ENCODE measurements at regions not wholly inside any gene's neighbourhood (a gene's known extent, or its start where the extent isn't known, plus 50 kb on each side); places are given as distances from the start of the nearest gene placed in this dataset.

DNA sequence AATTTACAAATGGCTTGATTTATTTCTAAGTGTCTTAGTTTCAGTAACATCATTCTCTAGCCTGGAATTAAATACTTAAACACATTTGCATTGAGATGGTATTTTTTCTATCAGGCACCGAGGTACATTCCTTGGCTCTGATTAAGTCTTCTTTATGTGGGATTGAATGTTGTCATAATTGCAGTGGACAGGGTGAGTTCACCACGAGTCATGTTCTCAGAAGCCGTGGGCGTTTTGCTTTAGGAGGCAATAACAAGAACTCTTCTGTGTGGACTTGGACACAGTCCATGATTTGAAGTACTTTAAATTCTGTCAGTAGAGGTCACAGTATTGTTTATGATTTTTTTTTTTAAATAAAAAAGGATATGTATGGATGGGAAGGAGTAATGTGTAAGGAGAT lies 57.1 kb upstream of the EFHC2 start:
- TF ChIP-seq, protein P1, sequence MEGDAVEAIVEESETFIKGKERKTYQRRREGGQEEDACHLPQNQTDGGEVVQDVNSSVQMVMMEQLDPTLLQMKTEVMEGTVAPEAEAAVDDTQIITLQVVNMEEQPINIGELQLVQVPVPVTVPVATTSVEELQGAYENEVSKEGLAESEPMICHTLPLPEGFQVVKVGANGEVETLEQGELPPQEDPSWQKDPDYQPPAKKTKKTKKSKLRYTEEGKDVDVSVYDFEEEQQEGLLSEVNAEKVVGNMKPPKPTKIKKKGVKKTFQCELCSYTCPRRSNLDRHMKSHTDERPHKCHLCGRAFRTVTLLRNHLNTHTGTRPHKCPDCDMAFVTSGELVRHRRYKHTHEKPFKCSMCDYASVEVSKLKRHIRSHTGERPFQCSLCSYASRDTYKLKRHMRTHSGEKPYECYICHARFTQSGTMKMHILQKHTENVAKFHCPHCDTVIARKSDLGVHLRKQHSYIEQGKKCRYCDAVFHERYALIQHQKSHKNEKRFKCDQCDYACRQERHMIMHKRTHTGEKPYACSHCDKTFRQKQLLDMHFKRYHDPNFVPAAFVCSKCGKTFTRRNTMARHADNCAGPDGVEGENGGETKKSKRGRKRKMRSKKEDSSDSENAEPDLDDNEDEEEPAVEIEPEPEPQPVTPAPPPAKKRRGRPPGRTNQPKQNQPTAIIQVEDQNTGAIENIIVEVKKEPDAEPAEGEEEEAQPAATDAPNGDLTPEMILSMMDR (IDR thresholded peaks at IDR 0.05 in 4 of 5, conservative IDR thresholded peaks at IDR 0.05 in 1 of 5): no peak
- no peak for TF ChIP-seq POLR2A (IDR thresholded peaks at IDR 0.05)
